GM12878 (cell line): ENCODE measurements at regions not wholly inside any gene's neighbourhood (a gene's known extent, or its start where the extent isn't known, plus 50 kb on each side); places are given as distances from the start of the nearest gene placed in this dataset.

Experiments used
- ATAC-seq: fragments of 200-7000 bp; cut with Tn5 transposase; 3 replicates; pipeline ENCODE4 v1.9.1; 2020; ENCODE audit warnings: mild to moderate bottlenecking, moderate library complexity
- BruUV-seq: library from RNA; stranded (reverse); fragments of 400-500 nt; replicated peaks from 2 replicates; lab custom pipeline; 2021; lab: Mats Ljungman, UMichigan
- CTCF ChIA-PET: fragments of 300-600 bp; sonication (Branson Sonifier 250); formaldehyde crosslinking; extraction: SDS; loops from one replicate; lab custom pipeline; 2021; ENCODE audit warnings: inconsistent platforms; lab: Yijun Ruan, JAX
- POLR2A ChIA-PET: fragments of 350-600 bp; formaldehyde crosslinking; extraction: SDS; loops from one replicate; lab custom pipeline; 2021; ENCODE audit warnings: inconsistent platforms; lab: Charles Lee
- RAD21 ChIA-PET: fragments of 300-600 bp; sonication (Branson Sonifier 250); formaldehyde crosslinking; loops from one replicate; lab custom pipeline; 2023; ENCODE audit warnings: antibody characterized with exemption; ENCODE audit not compliant: unreplicated experiment; lab: Charles Lee
- SMC1A ChIA-PET: fragments of 300-600 bp; sonication (Branson Sonifier 250); formaldehyde crosslinking; loops from one replicate; lab custom pipeline; 2023; ENCODE audit not compliant: unreplicated experiment, uncharacterized antibody; lab: Charles Lee
- DNase-seq: peaks from one replicate; pipeline ENCODE4 v3.0.0-alpha.2; 2011; ENCODE audit warnings: low read depth, low spot score
- FAIRE-seq: peaks from 3 replicates; lab custom pipeline; 2011; peaks lifted over from hg19 to GRCh38; lab: Jason Lieb, UNC
- H2AFZ ChIP-seq: 2 replicates; pipeline ENCODE4 v1.6.0; 2011; ENCODE audit warnings: low read depth, low read length, control low read depth; ENCODE audit not compliant: control insufficient read depth
- H3K27ac ChIP-seq: 2 replicates; pipeline ENCODE4 v1.5.1; 2011; ENCODE audit warnings: control low read depth; ENCODE audit not compliant: control insufficient read depth, insufficient read depth
- H3K27me3 ChIP-seq, 2 experiments: replicated peaks in 1 of 2; 2 replicates each; pipeline versions ENCODE4 v1.6.0 to v1.6.1; 2011; ENCODE audit warnings: low read length in 1 of 2; ENCODE audit not compliant: control insufficient read depth in 2 of 2, insufficient read depth in 2 of 2
- H3K36me3 ChIP-seq, 2 experiments: 2 replicates each; pipeline ENCODE4 v1.5.1; 2011; ENCODE audit warnings: low read length in 1 of 2; ENCODE audit not compliant: control insufficient read depth in 2 of 2, insufficient read depth in 2 of 2
- H3K4me1 ChIP-seq: 2 replicates; pipeline ENCODE4 v1.6.1; 2011; ENCODE audit warnings: mild to moderate bottlenecking, low read length, moderate library complexity, mixed read lengths; ENCODE audit not compliant: control insufficient read depth, insufficient read depth
- H3K4me2 ChIP-seq: 2 replicates; pipeline ENCODE4 v1.6.0; 2011; ENCODE audit warnings: control low read depth; ENCODE audit not compliant: control insufficient read depth, insufficient read depth
- H3K4me3 ChIP-seq: fragments of 200-600 bp; sonication (generic); 2 replicates; pipeline ENCODE4 v1.5.1; 2016
- H3K79me2 ChIP-seq: 2 replicates; pipeline ENCODE4 v1.6.0; 2011; ENCODE audit warnings: low read length; ENCODE audit not compliant: control insufficient read depth, insufficient read depth
- H3K9ac ChIP-seq: 2 replicates; pipeline ENCODE4 v1.8.0; 2011; ENCODE audit warnings: low read length, control low read depth, mixed read lengths; ENCODE audit not compliant: control insufficient read depth, insufficient read depth
- H3K9me3 ChIP-seq: replicated peaks from 3 replicates; pipeline ENCODE4 v1.5.1; 2011; ENCODE audit warnings: mild to moderate bottlenecking, low read length; ENCODE audit not compliant: control insufficient read depth, insufficient read depth
- H4K20me1 ChIP-seq: 2 replicates; pipeline ENCODE4 v1.6.0; 2011; ENCODE audit not compliant: control insufficient read depth, insufficient read depth
- CEBPB ChIP-seq, 2 experiments: fragments of 150-350 bp in 1 of 2; IDR thresholded peaks; 2 replicates each; pipeline ENCODE4 v1.6.1; 2012 to 2014; ENCODE audit warnings: low read depth in 2 of 2, low read length in 2 of 2, borderline replicate concordance in 1 of 2, inconsistent platforms in 1 of 2
- CTCF ChIP-seq, 3 experiments: IDR thresholded peaks in 2 of 3; conservative IDR thresholded peaks in 1 of 3; 2 replicates each; pipeline ENCODE4 v1.5.1; 2011; ENCODE audit warnings: low read depth in 3 of 3, low read length in 3 of 3, mild to moderate bottlenecking in 3 of 3, control low read depth in 2 of 3, moderate library complexity in 2 of 3, inconsistent platforms in 1 of 3, mixed read lengths in 1 of 3; ENCODE audit not compliant: control insufficient read depth in 2 of 3, insufficient read depth in 1 of 3; ENCODE audit errors: extremely low read depth in 1 of 3
- DPF2 ChIP-seq: fragments of 450-650 bp; IDR thresholded peaks from 2 replicates; pipeline ENCODE4 v1.6.1; 2017; ENCODE audit warnings: mild to moderate bottlenecking
- NR2F1 ChIP-seq: fragments of 450-650 bp; conservative IDR thresholded peaks from 2 replicates; pipeline ENCODE4 v1.6.1; 2017; ENCODE audit warnings: mild to moderate bottlenecking
- ZNF592 ChIP-seq: fragments of 450-650 bp; IDR thresholded peaks from 2 replicates; pipeline ENCODE4 v1.6.1; 2017; ENCODE audit warnings: mild to moderate bottlenecking, moderate library complexity
- WGBS: methylation state at CpG from one replicate; pipeline ENCODE4 v1.1.6; 2016; ENCODE audit warnings: low lambda C conversion rate; ENCODE audit not compliant: insufficient replicate concordance, insufficient coverage; ENCODE audit errors: missing lambda C conversion rate; 5-methylcytosine and 5-hydroxymethylcytosine counted together
- in situ Hi-C: fragments of 300-500 bp; cut with MboI; formaldehyde crosslinking; loops from 9 replicates; pipeline ENCODE4 v1.14.3; 2018; ENCODE audit warnings: mixed read lengths
- intact Hi-C: fragments of 100-400 bp; cut with micrococcal nuclease; formaldehyde crosslinking; loops from one replicate; pipeline ENCODE4 v1.14.2; 2022; ENCODE audit not compliant: unreplicated experiment

- peak; percentile 48 to 55 (median 52); a peak in 5 of 6 replicates for TF ChIP-seq CTCF (IDR thresholded peaks at IDR 0.05 in 2 of 3, conservative IDR thresholded peaks at IDR 0.05 in 1 of 3; ENCODE audit: control insufficient read depth in 2 of 3, extremely low read depth in 1 of 3, insufficient read depth in 1 of 3, low read depth in 3 of 3, low read length in 3 of 3)
- TF ChIP-seq CEBPB (IDR thresholded peaks at IDR 0.05; ENCODE audit: borderline replicate concordance in 1 of 2, low read depth in 2 of 2, low read length in 2 of 2): no peak
- no peak for TF ChIP-seq NR2F1
Measured at GRCh38 chr12:94710933-94711332, 60.6 kb upstream of the TMCC3 start (continued).

GRCh38 chr12:94707892-94708291, 57.5 kb upstream of the TMCC3 start:
- Histone ChIP-seq H3K27me3 (no peaks in the 10 kb centered on the region), H3K4me2 (no peak overlapping the region), H4K20me1 (no peaks in the 10 kb centered on the region), H3K36me3 (peaks cover 0 to 4% of the 10 kb centered on the region in 2 experiments; a peak in 1 of 4 replicates), H3K27ac (no peak overlapping the region), H3K9ac (no peak overlapping the region), H2AFZ (no peak overlapping the region)
- ATAC-seq (no peak), FAIRE-seq (no peak), DNase-seq (no peak)
- in situ Hi-C loops: no loop called here
- ChIA-PET RAD21 (interaction anchor here (1.5 to 6.0 kb wide), 5 partner anchors 9 to 170 kb away, joined by 3 to 73 read pairs (median 10); no protein-coding TSS in a partner anchor), POLR2A (interaction anchor here (0.7 to 1.4 kb wide), 2 partner anchors 11 to 12 kb away, joined by 3 to 6 read pairs; no protein-coding TSS in a partner anchor), SMC1A (interaction anchor here (0.9 to 6.3 kb wide), 11 partner anchors 11 to 167 kb away, joined by 3 to 44 read pairs (median 5); no protein-coding TSS in a partner anchor), CTCF (interaction anchor here (0.7 to 4.4 kb wide), 5 partner anchors 10 to 166 kb away, joined by 3 to 29 read pairs (median 4); no protein-coding TSS in a partner anchor)
- no peak for TF ChIP-seq DPF2
- TF ChIP-seq ZNF592: no peak
- TF ChIP-seq, all 136 proteins: peak for 0
- no TSS peak for BruUV-seq
- no peaks in the 10 kb centered on the region for H3K9me3 ChIP-seq
- 82% methylated on average over 9 of the region's 9 CpGs for WGBS
- H3K79me2 ChIP-seq: peaks cover 13% of the 10 kb centered on the region
- intact Hi-C loops: no loop called here
- no peak overlapping the region for H3K4me3 ChIP-seq
- peaks cover 9% of the 10 kb centered on the region for H3K4me1 ChIP-seq
